SU-DHL-6 (cell line): ENCODE measurements at regions not wholly inside any gene's neighbourhood (a gene's known extent, or its start where the extent isn't known, plus 50 kb on each side); places are given as distances from the start of the nearest gene placed in this dataset.

Experiments
- H2AFZ ChIP-seq: fragments of 200-600 bp; sonication (generic); 2 replicates; pipeline ENCODE4 v1.6.1; 2014; ENCODE audit warnings: low read depth, mild to moderate bottlenecking, moderate library complexity, mixed read lengths, antibody characterized with exemption, low read length; ENCODE audit not compliant: severe bottlenecking
- H3F3A ChIP-seq: fragments of 200-600 bp; shearing (Covaris generic); 2 replicates; pipeline ENCODE4 v1.6.0; 2016; ENCODE audit warnings: antibody characterized with exemption, mild to moderate bottlenecking; ENCODE audit not compliant: insufficient read depth
- H3K27ac ChIP-seq: fragments of 200-600 bp; sonication (generic); 2 replicates; pipeline ENCODE4 v1.5.1; 2016; ENCODE audit warnings: low read depth, mild to moderate bottlenecking, low read length, moderate library complexity, mixed read lengths
- H3K27me3 ChIP-seq: fragments of 200-600 bp; sonication (generic), shearing (Covaris generic); 2 replicates; pipeline ENCODE4 v1.6.0; 2014; ENCODE audit warnings: mild to moderate bottlenecking, low read length
- H3K36me3 ChIP-seq: fragments of 200-600 bp; sonication (generic); 2 replicates; pipeline ENCODE4 v1.6.1; 2014; ENCODE audit warnings: mild to moderate bottlenecking, low read length, mixed read lengths
- H3K4me2 ChIP-seq: fragments of 300-600, 200-600 bp; shearing (Covaris generic), sonication (generic); 2 replicates; pipeline ENCODE4 v1.6.0; 2014; ENCODE audit warnings: low read length, low read depth, mild to moderate bottlenecking; ENCODE audit not compliant: poor library complexity, severe bottlenecking
- H3K4me3 ChIP-seq: fragments of 200-600 bp; sonication (generic); 2 replicates; pipeline ENCODE4 v1.5.1; 2014; ENCODE audit warnings: antibody characterized with exemption, low read length, mild to moderate bottlenecking, mixed read lengths; ENCODE audit not compliant: insufficient read depth, poor library complexity, severe bottlenecking
- H3K79me2 ChIP-seq: fragments of 200-600 bp; sonication (generic); 2 replicates; pipeline ENCODE4 v1.6.1; 2014; ENCODE audit warnings: mild to moderate bottlenecking, low read length, moderate library complexity; ENCODE audit not compliant: insufficient read depth
- H3K9ac ChIP-seq: fragments of 200-600 bp; sonication (generic); 2 replicates; pipeline ENCODE4 v1.7.0; 2014; ENCODE audit warnings: mild to moderate bottlenecking, low read length
- H3K9me2 ChIP-seq: fragments of 200-600 bp; sonication (generic); replicated peaks from 2 replicates; pipeline ENCODE4 v1.6.1; 2014; ENCODE audit warnings: low read length; ENCODE audit not compliant: insufficient read depth
- H3K9me3 ChIP-seq: fragments of 200-600 bp; sonication (generic); 2 replicates; pipeline ENCODE4 v1.6.1; 2014; ENCODE audit warnings: low read length, mixed read lengths; ENCODE audit not compliant: insufficient read depth
- H4K20me1 ChIP-seq: fragments of 200-600 bp; sonication (generic); 2 replicates; pipeline ENCODE4 v1.6.1; 2014; ENCODE audit warnings: low read depth, mild to moderate bottlenecking, antibody characterized with exemption, low read length, moderate library complexity, mixed read lengths
- EZH2phosphoT487 ChIP-seq: fragments of 200-600 bp; sonication (generic), shearing (Covaris generic); conservative IDR thresholded peaks from 2 replicates; pipeline ENCODE4 v1.6.1; 2018; ENCODE audit warnings: mild to moderate bottlenecking, antibody characterized with exemption, low read length, moderate library complexity, mixed read lengths
- TF ChIP-seq, protein P1 (sequence below): fragments of 200-600 bp; sonication (generic); IDR thresholded peaks from one replicate; pipeline ENCODE4 v1.5.1; 2017; ENCODE audit warnings: antibody characterized with exemption, mild to moderate bottlenecking, low read length, moderate library complexity; ENCODE audit not compliant: insufficient read depth, poor library complexity, severe bottlenecking

DNA sequence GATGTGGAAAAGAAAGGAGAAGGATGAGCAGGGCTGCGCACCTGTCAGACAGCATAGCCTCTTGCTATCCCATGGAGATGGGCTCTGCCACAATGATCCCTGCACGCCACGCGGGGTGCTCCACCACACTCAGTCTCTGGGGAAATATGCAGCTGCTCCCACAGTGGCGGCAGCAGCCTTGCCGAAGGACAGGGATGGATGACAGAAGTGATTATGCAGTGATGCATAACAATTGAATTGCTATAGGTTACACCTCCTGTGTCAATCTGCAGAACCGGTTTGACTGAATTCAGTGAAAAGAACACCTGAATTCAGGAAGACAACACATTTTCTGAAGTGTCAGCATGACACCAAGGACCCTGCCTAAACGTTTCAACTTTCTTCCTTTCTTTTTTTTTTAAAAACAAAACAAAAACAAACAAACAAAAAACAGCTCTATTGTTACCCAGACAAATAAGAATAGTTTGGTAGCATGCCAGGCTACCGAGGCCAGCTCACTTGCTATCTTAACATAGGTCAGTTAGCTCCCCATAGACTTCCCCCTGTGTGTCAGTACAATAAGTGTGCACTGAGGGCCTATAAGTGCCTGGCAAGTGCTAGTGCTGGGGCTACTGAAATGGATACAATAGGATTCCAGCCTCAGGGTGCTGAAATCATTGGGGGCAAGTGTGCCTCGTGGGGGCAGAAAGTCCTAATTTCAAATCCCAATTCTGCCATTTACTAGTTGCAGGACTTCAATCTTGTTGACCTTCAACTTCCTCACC is 127.6 kb upstream of the LMO4 start:
- Histone ChIP-seq H3K27me3 (no peaks in the 10 kb centered on the region), H3K36me3 (no peaks in the 10 kb centered on the region), H3K79me2 (no peaks in the 10 kb centered on the region), H2AFZ (no peak overlapping the region), H3K4me3 (no peak overlapping the region), H4K20me1 (no peaks in the 10 kb centered on the region), H3K9me2 (no peaks in the 10 kb centered on the region), H3K9ac (no peak overlapping the region), H3K9me3 (no peaks in the 10 kb centered on the region), H3F3A (no peaks in the 10 kb centered on the region), H3K4me2 (no peak overlapping the region), H3K27ac (no peak overlapping the region)
- TF ChIP-seq, protein P1, sequence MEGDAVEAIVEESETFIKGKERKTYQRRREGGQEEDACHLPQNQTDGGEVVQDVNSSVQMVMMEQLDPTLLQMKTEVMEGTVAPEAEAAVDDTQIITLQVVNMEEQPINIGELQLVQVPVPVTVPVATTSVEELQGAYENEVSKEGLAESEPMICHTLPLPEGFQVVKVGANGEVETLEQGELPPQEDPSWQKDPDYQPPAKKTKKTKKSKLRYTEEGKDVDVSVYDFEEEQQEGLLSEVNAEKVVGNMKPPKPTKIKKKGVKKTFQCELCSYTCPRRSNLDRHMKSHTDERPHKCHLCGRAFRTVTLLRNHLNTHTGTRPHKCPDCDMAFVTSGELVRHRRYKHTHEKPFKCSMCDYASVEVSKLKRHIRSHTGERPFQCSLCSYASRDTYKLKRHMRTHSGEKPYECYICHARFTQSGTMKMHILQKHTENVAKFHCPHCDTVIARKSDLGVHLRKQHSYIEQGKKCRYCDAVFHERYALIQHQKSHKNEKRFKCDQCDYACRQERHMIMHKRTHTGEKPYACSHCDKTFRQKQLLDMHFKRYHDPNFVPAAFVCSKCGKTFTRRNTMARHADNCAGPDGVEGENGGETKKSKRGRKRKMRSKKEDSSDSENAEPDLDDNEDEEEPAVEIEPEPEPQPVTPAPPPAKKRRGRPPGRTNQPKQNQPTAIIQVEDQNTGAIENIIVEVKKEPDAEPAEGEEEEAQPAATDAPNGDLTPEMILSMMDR = no peak
- TF ChIP-seq EZH2phosphoT487 = no peak

DNA sequence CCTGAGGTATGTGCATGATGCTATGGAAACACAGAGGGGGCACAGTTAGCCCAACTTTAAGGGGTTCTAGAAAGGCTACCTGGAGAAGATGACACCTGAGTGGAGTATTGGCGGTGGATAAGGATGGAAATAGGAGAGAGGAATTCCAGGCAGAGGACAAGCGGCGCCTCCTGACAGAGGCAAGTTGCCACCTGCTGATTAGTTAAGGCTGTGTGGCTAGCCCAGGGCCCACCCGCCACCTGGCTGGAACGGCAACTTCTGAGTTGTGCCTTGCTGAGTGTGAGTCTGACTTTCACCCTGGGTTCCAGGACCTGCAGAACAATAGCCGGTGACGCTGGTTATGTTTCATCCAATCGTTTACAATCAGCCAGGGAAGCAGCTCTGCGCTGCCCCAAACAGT is 126.9 kb upstream of the LMO4 start:
- Histone ChIP-seq H3K9me3 (no peaks in the 10 kb centered on the region), H3K4me3 (no peak overlapping the region), H3K27me3 (no peaks in the 10 kb centered on the region), H3K9me2 (no peaks in the 10 kb centered on the region), H3F3A (no peaks in the 10 kb centered on the region), H2AFZ (no peak overlapping the region), H3K36me3 (no peaks in the 10 kb centered on the region), H3K4me2 (no peak overlapping the region), H3K79me2 (no peaks in the 10 kb centered on the region), H4K20me1 (no peaks in the 10 kb centered on the region), H3K27ac (no peak overlapping the region), H3K9ac (no peak overlapping the region)
- TF ChIP-seq, protein P1 = no peak
- no peak for TF ChIP-seq EZH2phosphoT487

GRCh38 chr1:87202451-87202850 is 126.2 kb upstream of the LMO4 start:
- H3K9me2 ChIP-seq = no peaks in the 10 kb centered on the region
- H3K9ac ChIP-seq = no peak overlapping the region
- H2AFZ ChIP-seq = no peak overlapping the region
- no peaks in the 10 kb centered on the region for H3K9me3 ChIP-seq
- no peak overlapping the region for H3K4me3 ChIP-seq
- no peaks in the 10 kb centered on the region for H3K79me2 ChIP-seq
- H4K20me1 ChIP-seq = no peaks in the 10 kb centered on the region
- no peak overlapping the region for H3K27ac ChIP-seq
- H3K27me3 ChIP-seq = no peaks in the 10 kb centered on the region
- TF ChIP-seq, protein P1 = no peak
- no peak for TF ChIP-seq EZH2phosphoT487
- H3K4me2 ChIP-seq = no peak overlapping the region
- no peaks in the 10 kb centered on the region for H3F3A ChIP-seq
- H3K36me3 ChIP-seq = no peaks in the 10 kb centered on the region
